GM12878 (cell line): ENCODE measurements at regions not wholly inside any gene's neighbourhood (a gene's known extent, or its start where the extent isn't known, plus 50 kb on each side); places are given as distances from the start of the nearest gene placed in this dataset.

Experiments
- ASH2L ChIP-seq: fragments of 300-600, 200-600 bp; sonication (generic); IDR thresholded peaks from 2 replicates; pipeline ENCODE4 v1.6.1; 2017; ENCODE audit warnings: low read depth, mild to moderate bottlenecking, borderline replicate concordance
- CTCF ChIP-seq, 3 experiments: IDR thresholded peaks in 2 of 3; conservative IDR thresholded peaks in 1 of 3; 2 replicates each; pipeline ENCODE4 v1.5.1; 2011; ENCODE audit warnings: low read depth in 3 of 3, low read length in 3 of 3, mild to moderate bottlenecking in 3 of 3, control low read depth in 2 of 3, moderate library complexity in 2 of 3, inconsistent platforms in 1 of 3, mixed read lengths in 1 of 3; ENCODE audit not compliant: control insufficient read depth in 2 of 3, insufficient read depth in 1 of 3; ENCODE audit errors: extremely low read depth in 1 of 3
- EGR1 ChIP-seq, 2 experiments: IDR thresholded peaks; 1 replicate in 1 of 2; 2 replicates in 1 of 2; pipeline ENCODE4 v1.6.1; 2011 to 2012; ENCODE audit warnings: low read depth in 2 of 2, low read length in 2 of 2, borderline replicate concordance in 1 of 2, mild to moderate bottlenecking in 1 of 2, moderate library complexity in 1 of 2
- EP300 ChIP-seq, 2 experiments: fragments of 150-350 bp in 1 of 2; IDR thresholded peaks; 2 replicates each; pipeline ENCODE4 v1.6.1; 2011 to 2012; ENCODE audit warnings: low read depth in 2 of 2, low read length in 2 of 2, borderline replicate concordance in 1 of 2, improper control_type of control experiment in 1 of 2, inconsistent platforms in 1 of 2; ENCODE audit not compliant: control insufficient read depth in 1 of 2
- IKZF1 ChIP-seq: fragments of 450-650 bp; conservative IDR thresholded peaks from 2 replicates; pipeline ENCODE4 v1.6.1; 2017; ENCODE audit warnings: antibody characterized with exemption, mild to moderate bottlenecking
- MLLT1 ChIP-seq: fragments of 450-650 bp; IDR thresholded peaks from 2 replicates; pipeline ENCODE4 v1.6.1; 2016; ENCODE audit warnings: mild to moderate bottlenecking
- NFXL1 ChIP-seq: fragments of 450-650 bp; IDR thresholded peaks from 2 replicates; pipeline ENCODE4 v1.6.1; 2017; ENCODE audit warnings: antibody characterized with exemption, mild to moderate bottlenecking, borderline replicate concordance
- POLR2A ChIP-seq: IDR thresholded peaks from 2 replicates; pipeline ENCODE4 v1.6.1; 2011; ENCODE audit warnings: low read depth, mild to moderate bottlenecking, low read length
- REST ChIP-seq: IDR thresholded peaks from 2 replicates; pipeline ENCODE4 v1.6.1; 2012; ENCODE audit warnings: mild to moderate bottlenecking, low read depth, low read length
- YBX1 ChIP-seq: fragments of 450-650 bp; IDR thresholded peaks from 2 replicates; pipeline ENCODE4 v1.6.1; 2016; ENCODE audit warnings: antibody characterized with exemption
- ZNF384 ChIP-seq: IDR thresholded peaks from 2 replicates; pipeline ENCODE4 v1.6.1; 2012; ENCODE audit warnings: low read depth, mild to moderate bottlenecking, low read length, improper control_type of control experiment, borderline replicate concordance
- TF ChIP-seq, protein P1 (sequence below): IDR thresholded peaks from 2 replicates; pipeline ENCODE4 v1.6.1; 2011; ENCODE audit warnings: mild to moderate bottlenecking, low read depth, low read length, moderate library complexity; ENCODE audit not compliant: insufficient replicate concordance

- TF ChIP-seq CTCF (IDR thresholded peaks at IDR 0.05 in 2 of 3, conservative IDR thresholded peaks at IDR 0.05 in 1 of 3; ENCODE audit: control insufficient read depth in 2 of 3, extremely low read depth in 1 of 3, insufficient read depth in 1 of 3, low read depth in 3 of 3, low read length in 3 of 3) (no peak), IKZF1 (no peak), YBX1 (no peak), POLR2A (no peak), EP300 (IDR thresholded peaks at IDR 0.05; ENCODE audit: borderline replicate concordance in 1 of 2, control insufficient read depth in 1 of 2, low read depth in 2 of 2, low read length in 2 of 2) (no peak), NFXL1 (no peak), REST (no peak), ZNF384 (no peak), EGR1 (IDR thresholded peaks at IDR 0.05; ENCODE audit: borderline replicate concordance in 1 of 2, low read depth in 2 of 2, low read length in 2 of 2) (no peak), MLLT1 (no peak), ASH2L (no peak)
- TF ChIP-seq, protein P1, sequence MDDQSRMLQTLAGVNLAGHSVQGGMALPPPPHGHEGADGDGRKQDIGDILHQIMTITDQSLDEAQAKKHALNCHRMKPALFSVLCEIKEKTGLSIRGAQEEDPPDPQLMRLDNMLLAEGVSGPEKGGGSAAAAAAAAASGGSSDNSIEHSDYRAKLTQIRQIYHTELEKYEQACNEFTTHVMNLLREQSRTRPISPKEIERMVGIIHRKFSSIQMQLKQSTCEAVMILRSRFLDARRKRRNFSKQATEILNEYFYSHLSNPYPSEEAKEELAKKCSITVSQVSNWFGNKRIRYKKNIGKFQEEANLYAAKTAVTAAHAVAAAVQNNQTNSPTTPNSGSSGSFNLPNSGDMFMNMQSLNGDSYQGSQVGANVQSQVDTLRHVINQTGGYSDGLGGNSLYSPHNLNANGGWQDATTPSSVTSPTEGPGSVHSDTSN = no peak
Observed at GRCh38 chr4:98816816-98817215, 112.1 kb downstream of the EIF4E start.
